ENCODE measurements at regions not wholly inside any gene's neighbourhood (a gene's known extent, or its start where the extent isn't known, plus 50 kb on each side); places are given as distances from the start of the nearest gene placed in this dataset.

- Histone ChIP-seq H3K23ac (ENCODE audit: insufficient read length) (no peak overlapping the region), H3K79me2 (ENCODE audit: control insufficient read depth in 1 of 2, insufficient read depth in 2 of 2, low read length in 2 of 2) (no peaks in the 10 kb centered on the region), H3K27me3 (replicated peaks in 1 of 4; ENCODE audit: control insufficient read depth in 3 of 4, extremely low read depth in 1 of 4, insufficient read depth in 3 of 4, low read length in 3 of 4) (no peaks in the 10 kb centered on the region), H4K8ac (ENCODE audit: extremely low read depth, insufficient read depth, low read length) (no peak overlapping the region), H2AK5ac (ENCODE audit: low read depth, low read length) (no peak overlapping the region), H2BK12ac (ENCODE audit: low read depth, low read length) (no peak overlapping the region), H3K18ac (ENCODE audit: extremely low read depth, low read length) (no peak overlapping the region), H3K56ac (replicated peaks; ENCODE audit: insufficient read length, low read depth, low read length) (no peak overlapping the region), H3K4me1 (replicated peaks in 1 of 4; ENCODE audit: control insufficient read depth in 3 of 4, insufficient read depth in 4 of 4, low read length in 3 of 4) (peaks cover 0 to 14% (median 8%) of the 10 kb centered on the region in 4 experiments; a peak in 4 of 7 replicates), H2BK120ac (replicated peaks; ENCODE audit: low read depth, low read length) (no peak overlapping the region), H4K91ac (replicated peaks; ENCODE audit: insufficient read length, low read length) (no peak overlapping the region), H3K4ac (replicated peaks; ENCODE audit: insufficient read length, low read depth, low read length) (no peak overlapping the region), H3K36me3 (ENCODE audit: control insufficient read depth in 2 of 4, insufficient read depth in 4 of 4, low read length in 3 of 4) (no peaks in the 10 kb centered on the region), H4K5ac (ENCODE audit: insufficient read length, low read depth, low read length) (no peak overlapping the region), H2BK15ac (ENCODE audit: low read length) (no peak overlapping the region), H2AFZ (ENCODE audit: low read length) (no peak overlapping the region), H3K9me3 (ENCODE audit: insufficient read depth in 2 of 2, low read depth in 1 of 2, low read length in 1 of 2) (no peaks in the 10 kb centered on the region), H2BK20ac (ENCODE audit: low read length) (no peak overlapping the region), H3K4me3 (ENCODE audit: extremely low read depth in 1 of 4, insufficient read depth in 2 of 4, low read depth in 3 of 4, low read length in 4 of 4) (no peak overlapping the region), H3K79me1 (ENCODE audit: low read depth, low read length) (no peaks in the 10 kb centered on the region), H4K20me1 (replicated peaks in 1 of 2; ENCODE audit: control insufficient read depth in 1 of 2, insufficient read depth in 2 of 2, low read length in 2 of 2) (no peaks in the 10 kb centered on the region), H2BK5ac (ENCODE audit: low read depth, low read length) (no peak overlapping the region), H3K4me2 (ENCODE audit: insufficient read depth in 1 of 2, low read depth in 2 of 2, low read length in 2 of 2) (no peak overlapping the region), H3K14ac (ENCODE audit: insufficient read length) (no peak overlapping the region), H3K27ac (ENCODE audit: low read depth, low read length) (no peak overlapping the region), H3K23me2 (ENCODE audit: low read depth, low read length) (no peaks in the 10 kb centered on the region), H3K9ac (replicated peaks in 1 of 4; ENCODE audit: extremely low read depth in 1 of 4, low read depth in 3 of 4, low read length in 3 of 4) (no peak overlapping the region)
- DNase-seq (ENCODE audit: low read depth in 1 of 2, low spot score in 2 of 2) (no peak), FAIRE-seq (no peak)
- TF ChIP-seq SUZ12 (IDR thresholded peaks at IDR 0.05; ENCODE audit: low read length) (no peak), KDM4A (IDR thresholded peaks at IDR 0.05; ENCODE audit: low read depth, low read length, severe bottlenecking) (no peak)
- ChIA-PET CTCF (ENCODE audit: partially characterized antibody) (interaction anchor here (0.9 to 1.1 kb wide), 2 partner anchors 13 to 43 kb away, joined by 3 read pairs; no protein-coding TSS in a partner anchor), POLR2A (ENCODE audit: partially characterized antibody) (no interaction called here)
- 88% methylated on average over 2 of the region's 2 CpGs; no CpG with 5 or more reads in 1 of the 2 experiments for WGBS, 2 experiments (ENCODE audit: extremely low coverage in 1 of 2, insufficient coverage in 1 of 2, insufficient read length in 1 of 2, insufficient replicate concordance in 2 of 2, low coverage in 1 of 2, low lambda C conversion rate in 2 of 2, missing lambda C conversion rate in 1 of 2)
Observed at GRCh38 chr20:11721411-11721810, 196.3 kb upstream of the BTBD3 start.

Measured in H1 (cell line).